Activated CD4-positive, CD25-positive, alpha-beta regulatory T cell treated with anti-CD3 and anti-CD28 coated beads, Interleukin-2, amount 50 U/mL, for 16 hours (primary cell): ENCODE measurements at regions not wholly inside any gene's neighbourhood (a gene's known extent, or its start where the extent isn't known, plus 50 kb on each side); places are given as distances from the start of the nearest gene placed in this dataset.
"Not testable (repeated sequence)": the region's sequence is repeated elsewhere in the genome, so short reads cannot be mapped to it uniquely, and the experiment has no call there.

Source experiments
- DNase-seq: peaks from one replicate; pipeline ENCODE4 v3.0.0-alpha.2; 2020; ENCODE audit warnings: low read depth, low spot score

GRCh38 chr21:8194042-8194441, 2327.3 kb upstream of the TPTE start:
- not testable (repeated sequence) for DNase-seq

- not testable (repeated sequence) for DNase-seq
Observed at GRCh38 chr21:8197377-8198027, 2323.9 kb upstream of the TPTE start.

- not testable (repeated sequence) for DNase-seq
Observed at GRCh38 chr21:8205094-8205891, 2316.1 kb upstream of the TPTE start.

GRCh38 chr21:8205892-8206188, 2315.5 kb upstream of the TPTE start:
- not testable (repeated sequence) for DNase-seq

GRCh38 chr21:8212986-8213550, 2308.3 kb upstream of the TPTE start:
- DNase-seq: peak; percentile 53

GRCh38 chr21:8214539-8214938, 2306.8 kb upstream of the TPTE start:
- DNase-seq: not testable (repeated sequence)

- not testable (repeated sequence) for DNase-seq
Observed at GRCh38 chr21:8229366-8230150, 2291.8 kb upstream of the TPTE start.

- DNase-seq: not testable (repeated sequence)
Observed at GRCh38 chr21:8231252-8231651, 2290.1 kb upstream of the TPTE start.

- DNase-seq: not testable (repeated sequence)
Observed at GRCh38 chr21:8233000-8233399, 2288.4 kb upstream of the TPTE start.

- not testable (repeated sequence) for DNase-seq
Observed at GRCh38 chr21:8234059-8234458, 2287.3 kb upstream of the TPTE start.

GRCh38 chr21:8244723-8245641, 2276.4 kb upstream of the TPTE start:
- not testable (repeated sequence) for DNase-seq

- not testable (repeated sequence) for DNase-seq
Observed at GRCh38 chr21:8245642-8246402, 2275.6 kb upstream of the TPTE start.

GRCh38 chr21:8251701-8252100, 2269.7 kb upstream of the TPTE start:
- not testable (repeated sequence) for DNase-seq

- DNase-seq: peak; percentile 0
Observed at GRCh38 chr21:8255094-8255493, 2266.3 kb upstream of the TPTE start.

- peak; percentile 0 for DNase-seq
Observed at GRCh38 chr21:8257083-8257799, 2264.1 kb upstream of the TPTE start.

GRCh38 chr21:8260065-8260627, 2261.2 kb upstream of the TPTE start:
- DNase-seq: not testable (repeated sequence)
